Peyer's patch (tissue), 4 donors: ENCODE measurements at regions not wholly inside any gene's neighbourhood (a gene's known extent, or its start where the extent isn't known, plus 50 kb on each side); places are given as distances from the start of the nearest gene placed in this dataset.

Experiments used
- DNase-seq, 3 donors: peaks; one replicate each; pipeline ENCODE4 v3.0.0-alpha.2; 2017 to 2019
- H3K27ac ChIP-seq, 4 donors: fragments of 200-600 bp; sonication (generic); one replicate each; pipeline ENCODE4 v1.5.1; 2016 to 2019
- H3K27me3 ChIP-seq, 2 donors: fragments of 200-600 bp; sonication (generic); one replicate each; pipeline ENCODE4 v1.5.1; 2019
- H3K36me3 ChIP-seq, 3 donors: fragments of 200-600 bp; sonication (generic); one replicate each; pipeline ENCODE4 v1.5.1; 2016 to 2019
- H3K4me1 ChIP-seq, 4 donors: fragments of 200-600 bp; sonication (generic); one replicate each; pipeline ENCODE4 v1.5.1; 2016 to 2019
- H3K4me3 ChIP-seq, 4 donors: fragments of 200-600 bp; sonication (generic); 1 replicate in 3 of 4; 2 replicates in 1 of 4; pipeline ENCODE4 v1.5.1; 2016 to 2019; ENCODE audit warnings: mild to moderate bottlenecking in 1 of 4
- H3K9me3 ChIP-seq, 4 donors: fragments of 200-600 bp; sonication (generic); one replicate each; pipeline ENCODE4 v1.5.1; 2016 to 2019; ENCODE audit warnings: mild to moderate bottlenecking in 1 of 4
- POLR2A ChIP-seq, 2 donors: fragments of 450-650 bp; IDR thresholded peaks; one replicate each; pipeline ENCODE4 v1.5.1; 2017; ENCODE audit warnings: antibody characterized with exemption in 2 of 2, mild to moderate bottlenecking in 2 of 2, moderate library complexity in 2 of 2
- TF ChIP-seq, protein P1 (sequence below), 6 experiments: fragments of 450-650 bp in 4 of 6; fragments of 200-600 bp in 2 of 6; sonication (generic) in 1 of 6; IDR thresholded peaks; one replicate each; pipeline ENCODE4 v1.5.1; 2017 to 2019; ENCODE audit warnings: antibody characterized with exemption in 6 of 6, mild to moderate bottlenecking in 3 of 6, moderate library complexity in 1 of 6

DNA sequence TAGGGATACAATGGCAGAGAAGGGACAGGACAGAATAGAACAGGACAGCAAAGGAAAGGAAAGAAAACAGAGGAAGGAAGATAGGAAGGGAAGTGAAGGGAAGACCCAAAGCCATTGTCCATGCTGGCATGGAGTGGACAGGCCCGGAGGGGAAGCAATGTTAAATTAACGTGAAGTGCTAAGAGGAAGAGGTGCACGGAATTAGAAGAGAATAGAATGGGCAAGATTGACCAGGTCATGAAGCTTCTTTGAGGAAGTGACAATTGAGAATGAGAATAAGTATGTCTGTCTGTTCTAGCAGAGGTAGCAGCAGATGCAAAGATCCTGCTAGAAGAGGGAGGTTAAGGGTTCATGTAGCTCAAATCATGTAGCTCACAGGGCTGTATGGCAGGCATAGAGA lies 117.2 kb downstream of the MAF start:
- no peak overlapping the region for H3K27ac ChIP-seq
- no peak overlapping the region for H3K4me3 ChIP-seq
- TF ChIP-seq POLR2A (IDR thresholded peaks at IDR 0.05) = no peak
- TF ChIP-seq, protein P1, sequence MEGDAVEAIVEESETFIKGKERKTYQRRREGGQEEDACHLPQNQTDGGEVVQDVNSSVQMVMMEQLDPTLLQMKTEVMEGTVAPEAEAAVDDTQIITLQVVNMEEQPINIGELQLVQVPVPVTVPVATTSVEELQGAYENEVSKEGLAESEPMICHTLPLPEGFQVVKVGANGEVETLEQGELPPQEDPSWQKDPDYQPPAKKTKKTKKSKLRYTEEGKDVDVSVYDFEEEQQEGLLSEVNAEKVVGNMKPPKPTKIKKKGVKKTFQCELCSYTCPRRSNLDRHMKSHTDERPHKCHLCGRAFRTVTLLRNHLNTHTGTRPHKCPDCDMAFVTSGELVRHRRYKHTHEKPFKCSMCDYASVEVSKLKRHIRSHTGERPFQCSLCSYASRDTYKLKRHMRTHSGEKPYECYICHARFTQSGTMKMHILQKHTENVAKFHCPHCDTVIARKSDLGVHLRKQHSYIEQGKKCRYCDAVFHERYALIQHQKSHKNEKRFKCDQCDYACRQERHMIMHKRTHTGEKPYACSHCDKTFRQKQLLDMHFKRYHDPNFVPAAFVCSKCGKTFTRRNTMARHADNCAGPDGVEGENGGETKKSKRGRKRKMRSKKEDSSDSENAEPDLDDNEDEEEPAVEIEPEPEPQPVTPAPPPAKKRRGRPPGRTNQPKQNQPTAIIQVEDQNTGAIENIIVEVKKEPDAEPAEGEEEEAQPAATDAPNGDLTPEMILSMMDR (IDR thresholded peaks at IDR 0.05) = no peak
- no peaks in the 10 kb centered on the region for H3K9me3 ChIP-seq
- H3K36me3 ChIP-seq = no peaks in the 10 kb centered on the region
- H3K27me3 ChIP-seq = no peaks in the 10 kb centered on the region
- H3K4me1 ChIP-seq = no peaks in the 10 kb centered on the region
- DNase-seq = no peak

DNA sequence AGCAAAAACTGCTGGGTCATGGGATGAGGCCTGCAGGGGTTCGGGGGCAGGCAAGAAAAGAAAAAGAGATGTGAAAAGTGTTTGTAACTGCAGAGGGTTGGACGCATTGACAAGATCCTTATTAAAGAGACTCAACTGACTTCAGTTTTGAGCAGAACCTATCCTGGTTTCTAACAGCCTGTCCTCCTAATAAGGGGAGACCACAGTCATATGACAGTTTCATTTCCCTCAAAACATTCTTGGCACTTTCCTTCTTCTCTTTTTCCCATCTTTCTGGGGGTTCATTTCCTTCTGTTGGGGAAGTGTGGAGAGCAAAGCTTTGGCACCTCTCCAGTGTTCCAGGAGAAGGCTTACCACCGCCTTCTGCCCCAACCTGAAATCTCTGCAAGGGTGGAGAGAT lies 118.5 kb downstream of the MAF start:
- H3K36me3 ChIP-seq = no peaks in the 10 kb centered on the region
- no peak for DNase-seq
- no peak for TF ChIP-seq POLR2A (IDR thresholded peaks at IDR 0.05)
- H3K4me3 ChIP-seq = no peak overlapping the region
- no peak overlapping the region for H3K27ac ChIP-seq
- no peaks in the 10 kb centered on the region for H3K9me3 ChIP-seq
- no peaks in the 10 kb centered on the region for H3K27me3 ChIP-seq
- H3K4me1 ChIP-seq = no peaks in the 10 kb centered on the region

DNA sequence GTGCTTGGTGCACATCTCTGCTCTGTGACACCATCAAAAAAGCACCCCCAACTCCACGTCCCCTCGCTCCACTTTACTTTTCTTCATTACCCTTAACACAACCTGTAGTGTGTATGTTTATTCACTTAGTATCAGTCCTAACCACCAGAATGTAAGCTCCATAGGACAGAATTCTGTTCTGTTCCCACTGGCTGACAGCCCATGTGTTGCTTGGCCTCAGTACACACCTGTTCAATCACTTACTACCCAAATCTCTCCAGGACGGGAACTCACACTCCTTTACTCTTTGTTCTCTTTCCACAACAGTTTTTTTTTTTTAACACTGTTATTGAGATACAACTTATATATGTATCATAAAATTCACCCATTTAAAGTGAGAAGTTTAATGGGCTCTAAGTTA lies 119.6 kb downstream of the MAF start:
- H3K27ac ChIP-seq = no peak overlapping the region
- no peaks in the 10 kb centered on the region for H3K36me3 ChIP-seq
- no peak for DNase-seq
- no peak for TF ChIP-seq POLR2A (IDR thresholded peaks at IDR 0.05)
- TF ChIP-seq, protein P1 (IDR thresholded peaks at IDR 0.05) = no peak
- no peaks in the 10 kb centered on the region for H3K9me3 ChIP-seq
- H3K4me1 ChIP-seq = no peaks in the 10 kb centered on the region
- H3K4me3 ChIP-seq = no peak overlapping the region
- H3K27me3 ChIP-seq = no peaks in the 10 kb centered on the region

DNA sequence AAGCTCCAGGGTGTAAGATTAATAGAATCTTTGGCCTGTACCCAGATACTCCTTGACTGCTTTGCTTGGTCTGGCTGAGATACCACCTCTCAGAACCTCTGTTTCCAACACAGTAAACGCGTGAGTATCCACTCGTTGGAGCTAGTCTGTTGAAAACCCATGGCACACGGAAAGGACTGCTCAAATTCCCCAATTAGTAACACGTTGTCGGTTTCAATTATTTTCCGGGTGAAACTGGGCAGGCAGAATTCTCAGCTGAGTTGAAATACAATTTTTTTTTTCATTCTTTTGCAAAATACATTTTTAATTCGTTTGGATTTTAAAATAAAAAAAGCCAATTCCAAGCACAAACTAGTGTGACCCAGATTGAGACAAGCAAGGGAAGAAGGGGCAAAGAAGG lies 120.5 kb downstream of the MAF start:
- Histone ChIP-seq H3K27me3 (no peaks in the 10 kb centered on the region), H3K4me3 (no peak overlapping the region), H3K4me1 (no peaks in the 10 kb centered on the region), H3K36me3 (no peaks in the 10 kb centered on the region), H3K9me3 (no peaks in the 10 kb centered on the region), H3K27ac (no peak overlapping the region)
- TF ChIP-seq, protein P1 (IDR thresholded peaks at IDR 0.05) = no peak
- TF ChIP-seq POLR2A (IDR thresholded peaks at IDR 0.05) = no peak
- no peak for DNase-seq

DNA sequence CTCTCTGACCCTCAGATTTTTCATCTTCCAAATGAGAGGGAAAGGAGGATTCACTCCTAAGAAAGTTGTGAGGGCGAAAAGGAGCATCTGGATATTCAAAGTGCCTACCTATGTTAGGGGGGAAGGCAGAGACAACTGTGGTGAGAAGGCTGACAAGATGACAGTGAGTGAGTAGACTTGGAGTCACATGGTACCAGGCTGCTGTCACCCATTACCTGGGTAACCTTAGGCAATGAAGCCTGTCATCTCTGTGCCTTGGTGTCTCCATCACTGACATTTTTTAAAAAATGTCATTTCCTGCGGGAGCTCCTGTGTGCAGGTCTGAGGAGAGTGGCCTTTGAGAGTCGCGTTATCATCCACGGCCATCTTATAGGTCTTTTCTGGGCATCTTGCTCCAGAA lies 124.0 kb downstream of the MAF start:
- H3K4me3 ChIP-seq = no peak overlapping the region
- H3K27ac ChIP-seq = no peak overlapping the region
- H3K9me3 ChIP-seq = no peaks in the 10 kb centered on the region
- no peak for DNase-seq
- H3K27me3 ChIP-seq = no peaks in the 10 kb centered on the region
- no peak for TF ChIP-seq POLR2A (IDR thresholded peaks at IDR 0.05)
- TF ChIP-seq, protein P1 (IDR thresholded peaks at IDR 0.05) = no peak
- no peaks in the 10 kb centered on the region for H3K4me1 ChIP-seq
- no peaks in the 10 kb centered on the region for H3K36me3 ChIP-seq

DNA sequence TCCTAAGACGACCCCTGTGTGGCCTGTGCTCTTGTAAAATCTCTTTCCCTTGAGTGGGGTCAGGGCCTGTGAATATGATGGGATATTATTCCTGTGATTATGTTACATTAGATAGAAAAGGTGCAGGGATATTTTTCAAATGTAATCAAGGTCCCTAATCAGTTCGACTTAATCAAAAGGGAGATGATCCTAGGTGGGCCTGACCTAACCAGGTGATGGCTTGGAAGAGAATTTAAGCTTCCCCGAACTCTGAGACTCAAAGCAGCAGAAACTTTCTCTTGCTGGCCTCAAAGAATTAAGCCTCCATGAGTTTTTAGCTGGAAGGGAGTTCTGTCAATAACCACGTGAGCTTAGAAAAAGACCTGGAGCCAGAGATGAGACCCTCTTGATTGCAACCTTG lies 124.7 kb downstream of the MAF start:
- Histone ChIP-seq H3K9me3 (no peaks in the 10 kb centered on the region), H3K36me3 (no peaks in the 10 kb centered on the region), H3K4me3 (no peak overlapping the region), H3K4me1 (no peaks in the 10 kb centered on the region), H3K27me3 (no peaks in the 10 kb centered on the region), H3K27ac (no peak overlapping the region)
- TF ChIP-seq, protein P1 (IDR thresholded peaks at IDR 0.05) = no peak
- TF ChIP-seq POLR2A (IDR thresholded peaks at IDR 0.05) = no peak
- DNase-seq = no peak
